ENCODE measurements at regions not wholly inside any gene's neighbourhood (a gene's known extent, or its start where the extent isn't known, plus 50 kb on each side); places are given as distances from the start of the nearest gene placed in this dataset.

- in situ Hi-C loops (cut with HindIII; ENCODE audit: low sequenced_read_pairs), result no loop called here
These were observed 269.5 kb downstream of the AUH start for GRCh38 chr9:91092214-91092613.

DNA sequence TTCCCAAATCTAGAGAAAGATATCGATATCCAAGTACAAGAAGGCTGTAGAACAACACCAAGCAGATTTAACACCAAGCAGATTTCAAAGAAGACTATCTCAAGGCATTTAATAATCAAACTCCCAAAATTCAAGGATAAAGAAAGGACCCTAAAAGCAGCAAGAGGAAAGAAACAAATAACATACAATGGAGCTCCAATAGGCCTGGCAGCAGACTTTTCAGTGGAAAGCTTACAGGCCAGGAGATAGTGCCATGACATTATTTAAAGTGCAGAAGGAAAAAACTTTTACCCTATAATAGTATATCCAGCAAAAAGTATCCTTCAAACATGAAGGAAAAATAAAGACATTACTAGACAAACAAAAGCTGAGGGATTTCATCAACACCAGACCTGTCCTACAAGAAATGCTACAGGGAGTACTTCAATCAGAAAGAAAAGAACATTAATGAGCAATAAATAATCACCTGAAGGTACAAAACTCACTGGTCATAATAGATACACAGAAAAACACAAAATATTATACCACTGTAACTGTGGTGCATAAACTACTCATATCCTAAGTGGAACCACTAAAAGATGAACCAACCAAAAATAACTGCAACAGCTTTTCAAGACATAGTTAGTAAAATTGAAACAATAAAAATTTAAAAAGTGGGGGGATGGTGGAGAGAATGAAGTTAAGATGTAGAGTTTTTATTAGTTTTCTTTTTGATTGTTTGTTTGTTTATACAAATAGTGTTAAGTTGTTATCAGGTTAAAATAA, 267.2 kb downstream of the AUH start:
- in situ Hi-C loops (cut with HindIII; ENCODE audit: low sequenced_read_pairs), result no loop called here

- in situ Hi-C loops (cut with HindIII; ENCODE audit: low sequenced_read_pairs), result no loop called here
These were observed 263.4 kb downstream of the AUH start for GRCh38 chr9:91098203-91098850.

- in situ Hi-C loops (cut with HindIII; ENCODE audit: low sequenced_read_pairs), result no loop called here
These were observed 262.3 kb downstream of the AUH start for GRCh38 chr9:91099436-91099835.

GRCh38 chr9:91100878-91101450, 260.8 kb downstream of the AUH start:
- in situ Hi-C loops (cut with HindIII; ENCODE audit: low sequenced_read_pairs), result no loop called here

- in situ Hi-C loops (cut with HindIII; ENCODE audit: low sequenced_read_pairs), result no loop called here
These were observed 260.0 kb downstream of the AUH start for GRCh38 chr9:91101611-91102168.

DNA sequence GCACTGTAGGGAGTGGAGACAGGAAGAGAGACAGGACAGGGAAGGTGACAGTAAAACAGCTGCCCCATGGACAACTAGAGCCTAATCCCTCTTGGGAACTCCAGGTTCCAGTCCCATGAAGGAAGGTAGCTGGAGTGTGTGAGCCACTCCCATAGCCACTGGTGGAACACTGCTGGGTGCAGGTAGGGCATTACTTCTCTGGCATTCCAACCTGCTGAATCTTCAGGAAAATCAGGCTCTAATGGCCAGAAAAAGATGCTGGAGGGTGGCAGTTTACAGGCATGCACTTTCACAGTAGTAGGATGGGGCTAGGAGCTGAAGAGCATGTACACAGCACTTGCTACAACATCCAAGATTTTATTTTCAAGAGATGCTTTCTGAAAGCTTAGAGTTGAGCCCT, 259.4 kb downstream of the AUH start:
- in situ Hi-C loops (cut with HindIII; ENCODE audit: low sequenced_read_pairs), result no loop called here

- in situ Hi-C loops (cut with HindIII; ENCODE audit: low sequenced_read_pairs), result no loop called here
These were observed 257.8 kb downstream of the AUH start for GRCh38 chr9:91103931-91104330.

DNA sequence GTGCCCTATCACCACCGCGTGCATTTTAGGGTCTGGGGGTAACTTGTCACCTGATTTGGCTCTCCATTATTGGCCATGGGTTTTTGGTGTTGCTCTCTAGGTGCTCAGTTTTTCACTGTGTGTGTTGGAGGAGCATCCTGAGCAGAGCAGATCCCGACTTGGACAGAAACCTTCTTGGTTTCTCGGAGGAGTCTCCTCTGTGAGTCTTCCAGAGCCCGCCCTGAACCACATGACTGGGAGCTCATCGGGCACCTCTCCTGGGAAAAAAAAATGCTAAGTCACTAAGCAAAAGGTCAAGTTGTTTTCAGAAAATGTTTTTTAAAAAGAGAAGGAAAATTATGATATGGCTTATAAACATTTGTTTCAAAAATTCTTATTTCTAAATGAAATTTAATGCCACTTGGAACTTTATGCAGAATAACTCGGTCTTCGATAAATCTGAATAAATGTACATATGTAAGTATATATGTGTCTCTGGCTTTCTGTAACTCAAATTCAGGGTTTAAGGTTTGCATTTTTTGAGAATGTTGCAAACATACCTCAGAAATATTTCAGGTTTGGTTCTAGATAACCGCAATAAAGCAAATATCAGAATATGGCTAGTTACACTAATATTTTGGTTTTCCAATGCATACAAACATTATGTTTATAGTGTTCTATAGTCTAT, 255.2 kb downstream of the AUH start:
- in situ Hi-C loops (cut with HindIII; ENCODE audit: low sequenced_read_pairs), result no loop called here

GRCh38 chr9:91111226-91111625, 250.5 kb downstream of the AUH start:
- in situ Hi-C loops (cut with HindIII; ENCODE audit: low sequenced_read_pairs), result no loop called here

DNA sequence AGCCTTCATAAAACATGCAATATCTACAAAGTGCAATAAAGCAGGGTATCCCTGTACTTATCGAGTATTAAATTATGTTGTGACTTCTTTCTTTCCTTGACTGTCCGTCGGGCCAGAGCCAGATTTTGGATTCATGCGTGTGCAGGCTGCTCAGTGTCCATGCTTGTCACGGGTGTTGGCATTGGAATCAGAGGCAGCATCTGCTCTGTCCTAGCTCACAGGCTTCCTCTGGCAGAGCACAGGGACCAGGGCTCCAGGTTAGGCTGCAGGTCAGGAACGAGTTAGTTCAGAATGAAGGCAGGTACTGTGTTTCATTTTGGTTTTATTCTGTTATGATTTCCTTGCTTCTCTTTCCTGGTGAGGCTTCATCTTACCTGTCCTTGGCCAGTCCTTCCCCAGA, 249.8 kb downstream of the AUH start:
- in situ Hi-C loops (cut with HindIII; ENCODE audit: low sequenced_read_pairs), result no loop called here

GRCh38 chr9:91113016-91113415, 248.7 kb downstream of the AUH start:
- in situ Hi-C loops (cut with HindIII; ENCODE audit: low sequenced_read_pairs), result no loop called here

GRCh38 chr9:91114450-91114849, 247.3 kb downstream of the AUH start:
- in situ Hi-C loops (cut with HindIII; ENCODE audit: low sequenced_read_pairs), result no loop called here

- in situ Hi-C loops (cut with HindIII; ENCODE audit: low sequenced_read_pairs), result no loop called here
These were observed 245.5 kb downstream of the AUH start for GRCh38 chr9:91116211-91116610.

DNA sequence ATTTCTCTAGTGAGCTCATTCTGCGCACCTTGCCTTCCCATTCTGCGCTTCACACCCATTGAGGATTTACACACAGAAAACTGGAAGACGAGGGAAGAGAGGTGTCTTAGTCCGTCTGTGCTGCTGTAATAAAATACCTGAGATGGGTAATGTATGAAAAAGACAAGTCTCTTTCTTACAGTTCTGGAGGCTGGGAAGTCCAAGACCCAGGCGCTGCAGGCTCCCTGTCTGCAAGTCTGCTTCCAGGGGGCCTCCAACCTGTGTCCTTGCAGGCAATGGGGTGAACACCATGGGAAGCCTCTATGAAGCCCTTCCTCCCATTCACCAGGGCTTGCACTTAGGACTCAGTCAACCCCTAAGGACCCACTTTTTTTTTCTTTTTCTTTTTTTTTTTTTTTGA, 245.0 kb downstream of the AUH start:
- in situ Hi-C loops (cut with HindIII; ENCODE audit: low sequenced_read_pairs), result no loop called here

GRCh38 chr9:91117474-91117891, 244.2 kb downstream of the AUH start:
- in situ Hi-C loops (cut with HindIII; ENCODE audit: low sequenced_read_pairs), result no loop called here

DNA sequence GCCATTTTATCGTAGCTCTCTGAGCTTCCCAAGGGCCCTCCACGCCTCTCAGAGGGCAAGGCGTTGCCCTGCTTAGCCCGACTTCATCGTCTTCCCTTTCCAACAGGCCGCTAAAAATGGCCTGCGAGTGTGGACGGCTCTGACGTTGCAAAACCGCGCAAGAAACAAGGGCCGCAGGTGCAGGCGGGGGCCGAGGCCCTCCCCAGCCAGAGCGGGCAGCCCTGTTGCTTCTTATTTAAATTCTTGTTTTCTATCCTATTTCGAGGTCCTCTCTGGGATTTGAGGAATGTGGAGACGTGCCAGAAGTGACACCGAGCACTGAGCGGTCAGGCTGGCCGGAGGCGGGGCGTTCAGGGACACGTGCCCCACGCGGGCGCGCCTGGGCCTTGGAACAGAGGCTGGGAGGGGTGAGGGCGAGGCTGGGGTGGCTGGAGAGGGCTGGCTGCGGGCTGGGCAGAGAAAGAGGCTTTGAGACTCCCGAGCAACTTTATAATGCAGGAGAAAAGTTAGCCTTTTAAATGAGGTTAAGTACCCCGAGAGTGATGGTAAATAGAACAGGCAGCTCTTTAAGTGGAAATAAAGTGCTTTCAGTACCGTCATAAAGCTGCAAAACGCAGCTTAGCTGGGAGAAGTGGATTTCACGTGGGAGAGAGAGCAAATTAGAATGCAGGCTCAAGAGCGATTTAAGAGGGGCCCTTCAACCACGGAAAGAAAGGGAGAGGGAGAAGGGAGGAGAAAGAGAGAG, 243.6 kb downstream of the AUH start:
- in situ Hi-C loops (cut with HindIII; ENCODE audit: low sequenced_read_pairs), result no loop called here

DNA sequence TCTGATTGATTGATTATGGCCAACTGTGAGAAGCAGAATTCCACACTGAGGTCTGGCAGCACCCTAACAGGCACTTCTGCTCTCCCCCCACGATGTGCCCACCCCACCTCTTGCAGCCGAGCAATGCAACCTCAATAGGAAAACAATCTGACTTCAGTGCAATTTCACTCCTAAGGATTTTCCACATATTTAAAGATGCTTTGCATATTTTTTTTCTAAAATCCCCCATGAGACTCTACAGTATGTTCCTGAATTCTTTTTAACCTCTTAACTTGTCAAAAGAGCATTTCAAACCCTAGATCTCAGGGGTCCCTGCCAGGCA, 243.1 kb downstream of the AUH start:
- in situ Hi-C loops (cut with HindIII; ENCODE audit: low sequenced_read_pairs), result no loop called here

- in situ Hi-C loops (cut with HindIII; ENCODE audit: low sequenced_read_pairs), result no loop called here
These were observed 242.6 kb downstream of the AUH start for GRCh38 chr9:91119142-91119541.

- in situ Hi-C loops (cut with HindIII; ENCODE audit: low sequenced_read_pairs), result no loop called here
These were observed 242.0 kb downstream of the AUH start for GRCh38 chr9:91119679-91120078.

DNA sequence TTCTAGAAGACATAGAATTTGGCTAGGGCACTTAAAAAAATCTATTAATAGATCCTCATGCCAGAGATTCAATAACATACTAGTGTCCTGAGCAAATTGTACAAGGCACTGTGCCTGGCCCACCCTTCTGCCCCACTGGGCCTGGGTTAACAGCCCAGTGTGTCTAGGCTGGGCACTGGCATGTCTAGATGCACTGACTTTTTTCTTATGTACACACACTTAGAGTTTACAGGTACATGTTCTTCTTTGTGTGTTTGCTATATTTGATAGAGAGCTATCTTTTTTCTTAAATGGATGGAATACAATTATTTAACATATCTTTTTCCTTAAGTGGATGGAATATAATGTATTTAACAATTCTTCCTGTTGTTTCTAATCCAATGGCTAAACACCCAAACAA, 241.5 kb downstream of the AUH start:
- in situ Hi-C loops (cut with HindIII; ENCODE audit: low sequenced_read_pairs), result no loop called here

All from DLD1 (cell line).